ENCODE measurements at regions not wholly inside any gene's neighbourhood (a gene's known extent, or its start where the extent isn't known, plus 50 kb on each side); places are given as distances from the start of the nearest gene placed in this dataset.

- TF ChIP-seq CTCF (IDR thresholded peaks at IDR 0.05) (no peak), ZFX (IDR thresholded peaks at IDR 0.05; ENCODE audit: borderline replicate concordance) (no peak)
Measured at GRCh38 chr6:18585032-18585573, 198.0 kb downstream of the RNF144B start.
